IMR-90 (cell line): ENCODE measurements at regions not wholly inside any gene's neighbourhood (a gene's known extent, or its start where the extent isn't known, plus 50 kb on each side); places are given as distances from the start of the nearest gene placed in this dataset.

Experiments used
- ATAC-seq: fragments of 200-7000 bp; cut with Tn5 transposase; 2 replicates; pipeline ENCODE4 v1.9.1; 2020; ENCODE audit warnings: low read depth, mild to moderate bottlenecking, moderate library complexity
- BruUV-seq: library from RNA; stranded (reverse); fragments of 400-500 nt; replicated peaks from 2 replicates; lab custom pipeline; 2021; lab: Mats Ljungman, UMichigan
- CTCF ChIA-PET: fragments of 300-600 bp; formaldehyde crosslinking; extraction: SDS; loops from one replicate; lab custom pipeline; 2021; ENCODE audit warnings: antibody characterized with exemption; lab: Yijun Ruan, JAX
- POLR2A ChIA-PET: fragments of 300-600 bp; sonication (Branson Sonifier 250); formaldehyde crosslinking; loops from one replicate; lab custom pipeline; 2022; ENCODE audit warnings: antibody characterized with exemption; ENCODE audit not compliant: unreplicated experiment; lab: Charles Lee
- DNase-seq: peaks from one replicate; pipeline ENCODE4 v3.0.0; 2013
- H2AFZ ChIP-seq: replicated peaks from 2 replicates; pipeline ENCODE3; 2013; ENCODE audit warnings: low read length, mild to moderate bottlenecking; ENCODE audit not compliant: poor library complexity
- H2AK5ac ChIP-seq: 2 replicates; pipeline ENCODE4 v1.6.1; 2013; ENCODE audit warnings: low read depth, low read length, inconsistent platforms
- H2AK9ac ChIP-seq: replicated peaks from 2 replicates; pipeline ENCODE3; 2013; ENCODE audit warnings: mild to moderate bottlenecking, low read depth, low read length, moderate library complexity; ENCODE audit not compliant: poor library complexity
- H2BK120ac ChIP-seq: 2 replicates; pipeline ENCODE4 v1.6.1; 2013; ENCODE audit warnings: low read depth, low read length, inconsistent platforms
- H2BK15ac ChIP-seq: 3 replicates; pipeline ENCODE4 v1.6.1; 2013; ENCODE audit warnings: low read depth, low read length, inconsistent platforms
- H2BK20ac ChIP-seq: 2 replicates; pipeline ENCODE4 v1.6.1; 2013; ENCODE audit warnings: low read depth, mild to moderate bottlenecking, inconsistent platforms, low read length, moderate library complexity
- H2BK5ac ChIP-seq: 2 replicates; pipeline ENCODE4 v1.6.1; 2013; ENCODE audit warnings: mild to moderate bottlenecking, low read depth, low read length, inconsistent platforms; ENCODE audit not compliant: poor library complexity, severe bottlenecking
- H3K14ac ChIP-seq: replicated peaks from 2 replicates; pipeline ENCODE4 v1.6.1; 2013; ENCODE audit warnings: low read depth, low read length, inconsistent platforms
- H3K18ac ChIP-seq: 2 replicates; pipeline ENCODE4 v1.6.1; 2013; ENCODE audit warnings: low read depth, low read length, control low read depth
- H3K23ac ChIP-seq: 2 replicates; pipeline ENCODE4 v1.6.1; 2013; ENCODE audit warnings: low read depth, low read length, inconsistent platforms
- H3K27ac ChIP-seq: 2 replicates; pipeline ENCODE4 v1.5.1; 2013; ENCODE audit warnings: mild to moderate bottlenecking, control low read depth, low read length; ENCODE audit not compliant: insufficient read depth
- H3K27me3 ChIP-seq: 2 replicates; pipeline ENCODE4 v1.6.1; 2013; ENCODE audit warnings: low read length; ENCODE audit not compliant: control insufficient read depth, insufficient read depth
- H3K36me3 ChIP-seq: 2 replicates; pipeline ENCODE4 v1.6.1; 2013; ENCODE audit warnings: low read length, mixed read lengths; ENCODE audit not compliant: control insufficient read depth, insufficient read depth
- H3K4ac ChIP-seq: 2 replicates; pipeline ENCODE4 v1.6.1; 2013; ENCODE audit warnings: low read depth, low read length, inconsistent platforms
- H3K4me1 ChIP-seq: 2 replicates; pipeline ENCODE4 v1.6.1; 2013; ENCODE audit warnings: low read length, mixed read lengths; ENCODE audit not compliant: control insufficient read depth, insufficient read depth
- H3K4me2 ChIP-seq: 2 replicates; pipeline ENCODE4 v1.6.1; 2013; ENCODE audit warnings: low read depth, mild to moderate bottlenecking, control low read depth, low read length, moderate library complexity
- H3K4me3 ChIP-seq: 2 replicates; pipeline ENCODE4 v1.5.1; 2013; ENCODE audit warnings: low read depth, mild to moderate bottlenecking, control low read depth, low read length, moderate library complexity; ENCODE audit not compliant: insufficient read depth
- H3K56ac ChIP-seq: 2 replicates; pipeline ENCODE4 v1.6.1; 2013; ENCODE audit warnings: low read length, inconsistent platforms; ENCODE audit not compliant: insufficient read depth; ENCODE audit errors: extremely low read depth
- H3K79me1 ChIP-seq, 2 experiments: 2 replicates each; pipeline ENCODE4 v1.6.1; 2013; ENCODE audit warnings: low read length in 2 of 2, inconsistent platforms in 1 of 2, low read depth in 1 of 2
- H3K9ac ChIP-seq: 2 replicates; pipeline ENCODE4 v1.6.1; 2013; ENCODE audit warnings: low read depth, low read length, control low read depth
- H3K9me1 ChIP-seq: 2 replicates; pipeline ENCODE4 v1.6.1; 2013; ENCODE audit warnings: low read length, inconsistent platforms; ENCODE audit not compliant: insufficient read depth
- H3K9me3 ChIP-seq: 2 replicates; pipeline ENCODE4 v1.6.1; 2013; ENCODE audit warnings: low read length; ENCODE audit not compliant: control insufficient read depth, insufficient read depth
- H4K20me1 ChIP-seq: 2 replicates; pipeline ENCODE4 v1.6.1; 2013; ENCODE audit warnings: low read length, inconsistent platforms; ENCODE audit not compliant: insufficient read depth
- H4K5ac ChIP-seq: 2 replicates; pipeline ENCODE4 v1.6.1; 2013; ENCODE audit warnings: mild to moderate bottlenecking, low read depth, low read length, control low read depth
- H4K8ac ChIP-seq, 2 experiments: 2 replicates each; pipeline ENCODE4 v1.6.1; 2013; ENCODE audit warnings: low read depth in 2 of 2, low read length in 2 of 2, control low read depth in 1 of 2, inconsistent platforms in 1 of 2
- H4K91ac ChIP-seq: 2 replicates; pipeline ENCODE4 v1.6.1; 2013; ENCODE audit warnings: low read depth, low read length, inconsistent platforms; ENCODE audit not compliant: insufficient read depth
- MXI1 ChIP-seq: IDR thresholded peaks from 2 replicates; pipeline ENCODE4 v1.6.1; 2012; ENCODE audit warnings: low read depth, mild to moderate bottlenecking, low read length, moderate library complexity, borderline replicate concordance
- POLR2A ChIP-seq: IDR thresholded peaks from 2 replicates; pipeline ENCODE4 v1.6.1; 2012; ENCODE audit warnings: mild to moderate bottlenecking, low read depth, low read length
- WGBS, 2 experiments: methylation state at CpG; one replicate each; pipeline versions ENCODE4 v1.1.5 to v1.1.7; 2013; ENCODE audit warnings: missing lambda C conversion rate in 2 of 2; ENCODE audit not compliant: insufficient read length in 1 of 2; ENCODE audit errors: extremely low coverage in 2 of 2; 5-methylcytosine and 5-hydroxymethylcytosine counted together
- dilution Hi-C: fragments of 300-500 bp; cut with HindIII; formaldehyde crosslinking; loops from one replicate; pipeline ENCODE4 v1.14.3; 2018; ENCODE audit warnings: low sequenced_read_pairs; ENCODE audit not compliant: unreplicated experiment
- in situ Hi-C: fragments of 300-500 bp; cut with MboI; formaldehyde crosslinking; loops from 3 replicates; pipeline ENCODE4 v1.14.3; 2019; ENCODE audit warnings: low sequenced_read_pairs, inconsistent platforms, mixed read lengths
- intact Hi-C: fragments of 100-400 bp; cut with micrococcal nuclease; formaldehyde crosslinking; loops from 2 replicates; pipeline ENCODE4 v1.10.0; 2022

GRCh38 chr18:70822691-70823090 lies 533.8 kb downstream of the SOCS6 start:
- Histone ChIP-seq H4K5ac (no peak overlapping the region), H3K27me3 (no peaks in the 10 kb centered on the region), H3K4me1 (no peaks in the 10 kb centered on the region), H2BK20ac (no peak overlapping the region), H3K79me1 (no peaks in the 10 kb centered on the region), H3K9ac (no peak overlapping the region), H3K4me3 (no peak overlapping the region), H3K14ac (no peak overlapping the region), H2AFZ (no peak overlapping the region), H3K23ac (no peak overlapping the region), H2BK5ac (no peak overlapping the region), H2AK5ac (no peak overlapping the region), H4K91ac (no peak overlapping the region), H2BK120ac (no peak overlapping the region), H4K8ac (no peak overlapping the region), H3K4ac (no peak overlapping the region), H3K36me3 (no peaks in the 10 kb centered on the region), H3K9me1 (no peaks in the 10 kb centered on the region), H3K18ac (no peak overlapping the region), H2AK9ac (no peak overlapping the region), H2BK15ac (no peak overlapping the region), H3K27ac (no peak overlapping the region), H3K9me3 (peaks cover 8% of the 10 kb centered on the region), H3K4me2 (no peak overlapping the region), H4K20me1 (no peaks in the 10 kb centered on the region), H3K56ac (no peak overlapping the region)
- no TSS peak for BruUV-seq
- CTCF ChIA-PET, result no interaction called here
- in situ Hi-C loops (no loop called here), intact Hi-C loops (no loop called here), dilution Hi-C loops (no loop called here)
- WGBS, 2 experiments, result no CpG with 5 or more reads among the region's 3 CpGs
- TF ChIP-seq POLR2A, result no peak
- TF ChIP-seq MXI1, result no peak
- POLR2A ChIA-PET, result no interaction called here
- DNase-seq (no peak), ATAC-seq (no peak)
